D341Med (cell line): ENCODE measurements at regions not wholly inside any gene's neighbourhood (a gene's known extent, or its start where the extent isn't known, plus 50 kb on each side); places are given as distances from the start of the nearest gene placed in this dataset.

ENCODE experiments used
- DNase-seq: peaks from one replicate; pipeline ENCODE4 v3.0.0; 2012; ENCODE audit warnings: low spot score

- no peak for DNase-seq
Measured at GRCh38 chr6:95357380-95358020, 219.8 kb upstream of the MANEA start.

GRCh38 chr6:95364016-95364604 lies 213.2 kb upstream of the MANEA start:
- DNase-seq = peak; percentile 34

GRCh38 chr6:95365454-95365853 lies 211.9 kb upstream of the MANEA start:
- no peak for DNase-seq

GRCh38 chr6:95366414-95366813 lies 210.9 kb upstream of the MANEA start:
- DNase-seq = no peak

- DNase-seq = no peak
Measured at GRCh38 chr6:95383878-95384277, 193.5 kb upstream of the MANEA start.

- DNase-seq = no peak
Measured at GRCh38 chr6:95384988-95385387, 192.3 kb upstream of the MANEA start.

- no peak for DNase-seq
Measured at GRCh38 chr6:95387845-95388244, 189.5 kb upstream of the MANEA start.

- no peak for DNase-seq
Measured at GRCh38 chr6:95404777-95405176, 172.6 kb upstream of the MANEA start.

- DNase-seq = no peak
Measured at GRCh38 chr6:95408111-95408510, 169.2 kb upstream of the MANEA start.

- no peak for DNase-seq
Measured at GRCh38 chr6:95410168-95410567, 167.2 kb upstream of the MANEA start.

- no peak for DNase-seq
Measured at GRCh38 chr6:95413789-95414188, 163.5 kb upstream of the MANEA start.

GRCh38 chr6:95417856-95418255 lies 159.5 kb upstream of the MANEA start:
- DNase-seq = no peak

- DNase-seq = no peak
Measured at GRCh38 chr6:95420792-95421191, 156.5 kb upstream of the MANEA start.

- DNase-seq = no peak
Measured at GRCh38 chr6:95423331-95423730, 154.0 kb upstream of the MANEA start.

GRCh38 chr6:95431637-95432228 lies 145.6 kb upstream of the MANEA start:
- peak; percentile 34 for DNase-seq

- DNase-seq = no peak
Measured at GRCh38 chr6:95439741-95440140, 137.6 kb upstream of the MANEA start.

- no peak for DNase-seq
Measured at GRCh38 chr6:95448208-95448607, 129.1 kb upstream of the MANEA start.

- DNase-seq = no peak
Measured at GRCh38 chr6:95469511-95469910, 107.8 kb upstream of the MANEA start.

- DNase-seq = no peak
Measured at GRCh38 chr6:95478941-95479340, 98.4 kb upstream of the MANEA start.

- no peak for DNase-seq
Measured at GRCh38 chr6:95487817-95488216, 89.5 kb upstream of the MANEA start.

GRCh38 chr6:95489185-95489863 lies 88.0 kb upstream of the MANEA start:
- no peak for DNase-seq

- DNase-seq = no peak
Measured at GRCh38 chr6:95496769-95497426, 80.4 kb upstream of the MANEA start.
